ENCODE measurements at regions not wholly inside any gene's neighbourhood (a gene's known extent, or its start where the extent isn't known, plus 50 kb on each side); places are given as distances from the start of the nearest gene placed in this dataset.

DNA sequence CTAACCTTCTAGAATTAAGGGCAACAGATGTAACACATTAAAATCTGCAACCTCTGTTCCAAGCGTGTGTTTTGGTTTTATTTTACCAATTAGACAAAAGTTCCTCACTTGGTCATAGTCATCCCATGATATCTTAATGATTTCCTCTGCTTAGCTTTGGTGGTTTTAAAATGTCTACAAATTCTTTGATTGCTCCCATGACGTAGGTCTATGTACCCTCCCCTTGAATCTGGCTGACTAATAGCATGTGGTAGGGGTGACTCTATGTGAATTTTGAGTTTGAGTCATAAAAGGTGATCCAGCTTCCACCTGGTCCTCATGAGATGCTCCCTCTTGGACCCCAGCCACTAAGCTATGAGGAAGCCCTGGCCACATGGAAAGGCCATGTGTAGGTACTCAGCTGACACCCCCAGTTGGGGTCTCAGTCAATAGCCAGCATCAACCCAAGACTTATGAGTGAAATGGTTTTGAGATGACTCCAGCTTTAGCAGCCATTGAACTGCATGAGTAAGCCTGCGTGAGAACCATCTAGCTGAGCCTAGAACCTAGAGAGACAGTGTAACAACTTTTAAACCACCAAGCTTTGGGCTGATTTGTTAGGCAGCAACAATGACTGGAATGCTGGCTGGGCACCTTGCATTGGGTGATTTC, 247.1 kb downstream of the MSRB3 start:
- TF ChIP-seq, protein P1, sequence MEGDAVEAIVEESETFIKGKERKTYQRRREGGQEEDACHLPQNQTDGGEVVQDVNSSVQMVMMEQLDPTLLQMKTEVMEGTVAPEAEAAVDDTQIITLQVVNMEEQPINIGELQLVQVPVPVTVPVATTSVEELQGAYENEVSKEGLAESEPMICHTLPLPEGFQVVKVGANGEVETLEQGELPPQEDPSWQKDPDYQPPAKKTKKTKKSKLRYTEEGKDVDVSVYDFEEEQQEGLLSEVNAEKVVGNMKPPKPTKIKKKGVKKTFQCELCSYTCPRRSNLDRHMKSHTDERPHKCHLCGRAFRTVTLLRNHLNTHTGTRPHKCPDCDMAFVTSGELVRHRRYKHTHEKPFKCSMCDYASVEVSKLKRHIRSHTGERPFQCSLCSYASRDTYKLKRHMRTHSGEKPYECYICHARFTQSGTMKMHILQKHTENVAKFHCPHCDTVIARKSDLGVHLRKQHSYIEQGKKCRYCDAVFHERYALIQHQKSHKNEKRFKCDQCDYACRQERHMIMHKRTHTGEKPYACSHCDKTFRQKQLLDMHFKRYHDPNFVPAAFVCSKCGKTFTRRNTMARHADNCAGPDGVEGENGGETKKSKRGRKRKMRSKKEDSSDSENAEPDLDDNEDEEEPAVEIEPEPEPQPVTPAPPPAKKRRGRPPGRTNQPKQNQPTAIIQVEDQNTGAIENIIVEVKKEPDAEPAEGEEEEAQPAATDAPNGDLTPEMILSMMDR (IDR thresholded peaks at IDR 0.05; ENCODE audit: insufficient read depth, low read depth, low read length) = no peak
- TF ChIP-seq EZH2 (IDR thresholded peaks at IDR 0.05; ENCODE audit: insufficient read depth, low read length) = no peak

All from astrocyte (in vitro differentiated cells and primary cell).